Umbilical cord (tissue), 1 donor: ENCODE measurements at regions not wholly inside any gene's neighbourhood (a gene's known extent, or its start where the extent isn't known, plus 50 kb on each side); places are given as distances from the start of the nearest gene placed in this dataset.
A peak's percentile ranks its signal among the peaks of the same experiment; 100 is the strongest.
"Not testable (repeated sequence)": the region's sequence is repeated elsewhere in the genome, so short reads cannot be mapped to it uniquely, and the experiment has no call there.

Experiments
- DNase-seq: peaks from one replicate; pipeline ENCODE4 v3.0.0-alpha.2; 2015; ENCODE audit warnings: low spot score

DNA sequence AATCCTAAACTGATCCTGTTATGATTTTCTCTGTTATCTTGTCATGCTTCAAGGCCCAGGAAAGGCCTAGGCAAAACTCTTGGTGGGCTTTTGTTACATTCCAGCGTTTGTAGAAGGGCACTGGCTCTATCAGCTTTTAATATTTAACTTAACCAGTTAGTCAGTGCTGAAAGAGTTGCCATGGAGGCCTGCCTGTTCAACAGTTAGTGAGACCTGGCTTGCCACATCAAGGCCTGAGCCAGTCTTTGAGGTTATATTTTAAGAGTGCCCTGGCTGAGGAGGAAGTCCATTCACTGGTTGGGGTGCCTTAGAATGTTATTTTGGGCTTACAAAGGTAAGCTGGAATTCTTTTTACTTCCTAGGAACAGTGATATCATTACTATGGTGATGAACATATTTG lies 144.1 kb upstream of the NRG3 start:
- no peak for DNase-seq

DNA sequence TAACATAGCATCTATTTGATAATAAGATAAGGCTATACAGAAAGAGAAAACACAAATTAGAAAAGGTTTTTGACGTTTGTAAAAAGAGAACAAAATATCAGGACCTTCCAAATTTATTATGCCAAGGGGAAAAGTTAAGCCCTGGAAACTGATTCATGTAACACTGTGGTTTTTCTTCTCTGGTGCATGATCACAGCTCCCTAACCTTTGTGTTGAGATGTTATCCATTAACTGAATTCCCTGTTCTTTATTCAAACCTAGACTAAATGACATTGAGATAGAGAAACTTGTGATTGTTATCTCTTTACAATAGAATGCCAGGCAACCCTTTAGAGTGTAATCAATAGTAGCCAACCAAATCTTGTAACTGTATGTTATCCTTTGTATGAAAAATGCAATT lies 141.5 kb upstream of the NRG3 start:
- no peak for DNase-seq

DNA sequence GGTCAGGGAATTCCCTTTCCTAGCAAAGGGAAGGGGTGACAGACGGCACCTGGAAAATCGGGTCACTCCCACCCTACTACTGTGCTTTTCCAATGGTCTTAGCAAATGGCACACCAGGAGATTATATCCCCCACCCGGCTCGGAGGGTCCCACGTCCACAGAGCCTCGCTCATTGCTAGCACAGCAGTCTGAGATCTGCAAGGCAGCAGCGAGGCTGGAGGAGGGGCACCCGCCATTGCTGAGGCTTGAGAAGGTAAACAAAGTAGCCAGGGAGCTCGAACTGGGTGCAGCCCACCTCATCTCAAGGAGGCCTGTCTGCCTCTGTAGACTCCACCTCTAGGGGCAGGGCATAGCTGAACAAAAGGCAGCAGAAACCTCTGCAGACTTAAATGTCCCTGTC lies 139.8 kb upstream of the NRG3 start:
- DNase-seq = not testable (repeated sequence)

DNA sequence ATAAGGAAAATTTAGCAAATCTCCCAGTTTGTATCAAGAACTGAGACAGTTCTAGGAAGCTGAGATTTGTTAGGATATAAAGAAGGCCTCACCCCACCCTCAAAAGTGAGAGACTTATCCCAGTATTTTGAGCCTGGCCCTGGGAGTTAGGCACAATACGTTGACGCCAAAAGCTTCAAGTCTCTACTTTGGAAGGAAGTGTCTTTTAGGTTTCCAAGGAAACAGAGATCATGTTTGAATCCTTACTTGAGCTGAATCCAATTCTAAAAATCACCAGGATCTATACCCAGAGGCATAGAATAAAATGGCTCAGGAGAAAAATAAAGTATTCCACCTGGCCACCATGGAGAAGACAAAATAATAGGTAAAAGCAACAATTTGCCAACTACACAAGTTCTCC lies 115.9 kb upstream of the NRG3 start:
- no peak for DNase-seq

DNA sequence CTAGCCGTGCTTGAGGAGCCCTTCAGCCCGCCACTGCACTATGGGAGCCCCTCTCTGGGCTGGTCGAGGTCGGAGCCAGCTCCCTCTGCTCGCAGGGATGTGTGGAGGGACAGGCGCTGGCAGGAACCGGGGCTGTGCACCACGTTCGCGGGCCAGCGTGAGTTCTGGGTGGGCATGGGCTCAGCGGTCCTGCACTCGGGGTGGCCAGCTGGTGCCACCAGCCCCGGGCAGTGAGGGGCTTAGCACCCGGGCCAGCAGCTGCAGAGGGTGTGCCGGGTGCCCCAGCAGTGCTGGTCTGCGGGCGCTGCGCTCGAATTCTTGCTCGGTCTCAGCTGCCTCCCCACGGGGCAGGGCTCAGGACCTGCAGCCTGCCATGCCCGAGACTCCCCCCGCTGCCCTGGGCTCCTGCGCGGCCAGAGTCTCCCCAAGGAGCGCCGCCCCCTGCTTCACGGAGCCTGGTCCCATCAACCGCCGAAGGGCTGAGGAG lies 90.8 kb upstream of the NRG3 start:
- no peak for DNase-seq

DNA sequence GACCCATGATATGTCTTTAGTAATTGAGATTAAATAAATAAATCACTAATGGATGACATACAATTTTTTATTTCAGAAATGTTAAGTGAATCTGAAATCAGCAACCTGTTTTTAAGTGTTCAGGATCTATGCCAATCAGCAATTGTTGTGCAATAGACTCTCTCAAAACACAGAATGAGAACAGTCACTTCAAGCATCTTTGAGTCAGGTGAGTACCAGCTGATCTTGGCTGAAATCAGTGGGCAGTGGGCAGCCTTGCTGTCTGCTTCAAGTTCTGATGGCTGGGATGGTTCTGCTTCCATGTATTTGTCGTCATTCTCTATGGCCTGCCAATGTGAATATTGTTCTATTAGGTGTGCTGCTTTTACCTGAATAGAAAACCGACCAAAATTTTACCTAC lies 82.3 kb upstream of the NRG3 start:
- no peak for DNase-seq

DNA sequence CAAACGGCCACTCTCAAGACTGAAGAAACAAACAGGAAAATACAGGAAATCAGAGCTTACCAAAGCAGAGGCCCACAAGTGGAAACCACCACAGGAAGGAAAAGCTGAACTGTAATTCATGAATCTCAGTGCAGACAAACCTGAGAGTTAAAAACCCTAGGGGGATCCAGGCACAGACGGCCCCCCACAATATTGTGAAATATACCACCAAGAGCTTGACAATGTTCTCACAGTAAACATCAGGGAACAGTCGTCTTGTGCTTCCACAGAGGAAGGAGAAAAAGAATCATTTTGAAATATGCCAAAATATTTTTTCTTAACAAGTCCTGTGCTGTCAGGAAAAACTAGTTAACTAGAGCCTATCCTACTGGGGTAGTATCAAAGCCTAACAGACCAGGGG lies 68.2 kb upstream of the NRG3 start:
- no peak for DNase-seq

DNA sequence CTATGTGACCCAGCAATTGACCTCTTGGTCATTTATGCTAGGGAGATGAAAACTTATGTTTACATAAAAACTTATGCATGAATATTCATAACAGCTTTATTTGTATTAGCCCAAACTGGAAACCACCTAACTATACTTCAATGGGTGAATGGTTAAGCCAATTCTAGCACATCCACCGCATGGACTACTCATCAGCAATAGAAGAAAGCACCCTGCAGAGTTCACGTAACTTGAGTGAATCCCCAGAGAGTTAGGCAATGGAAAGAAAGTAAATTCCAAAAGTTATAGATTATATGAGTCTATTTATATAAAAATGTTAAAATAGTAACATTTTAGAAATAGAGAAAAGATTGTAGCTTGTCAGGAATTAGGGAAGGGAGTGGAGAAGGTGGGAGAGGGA lies 60.2 kb upstream of the NRG3 start:
- no peak for DNase-seq

DNA sequence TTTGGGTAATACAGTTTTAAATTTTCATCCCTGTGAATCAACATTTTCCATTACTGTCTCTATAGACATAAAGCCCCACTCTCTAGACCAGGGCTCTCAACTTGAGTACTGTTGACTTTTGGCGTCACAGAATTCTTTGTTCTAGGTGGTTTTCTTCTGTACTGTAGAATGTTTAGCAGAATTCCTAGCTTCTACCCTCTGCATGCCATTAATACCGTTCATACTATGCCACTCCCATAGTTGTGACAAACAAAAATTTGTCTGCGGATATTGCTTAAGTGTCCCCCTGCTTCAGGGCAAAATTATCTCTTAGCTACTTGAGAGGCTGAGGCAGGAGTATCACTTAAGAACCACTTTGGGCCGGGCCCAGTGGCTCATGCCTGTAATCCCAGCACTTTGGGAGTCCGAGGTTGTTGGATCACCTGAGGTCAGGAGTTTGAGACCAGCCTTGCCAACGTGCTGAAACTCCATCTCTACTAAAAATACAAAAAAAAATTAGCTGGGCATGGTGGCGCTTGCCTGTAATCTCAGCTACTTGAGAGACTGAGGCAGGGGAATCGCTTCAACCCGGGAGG lies 57.3 kb upstream of the NRG3 start:
- DNase-seq = no peak

DNA sequence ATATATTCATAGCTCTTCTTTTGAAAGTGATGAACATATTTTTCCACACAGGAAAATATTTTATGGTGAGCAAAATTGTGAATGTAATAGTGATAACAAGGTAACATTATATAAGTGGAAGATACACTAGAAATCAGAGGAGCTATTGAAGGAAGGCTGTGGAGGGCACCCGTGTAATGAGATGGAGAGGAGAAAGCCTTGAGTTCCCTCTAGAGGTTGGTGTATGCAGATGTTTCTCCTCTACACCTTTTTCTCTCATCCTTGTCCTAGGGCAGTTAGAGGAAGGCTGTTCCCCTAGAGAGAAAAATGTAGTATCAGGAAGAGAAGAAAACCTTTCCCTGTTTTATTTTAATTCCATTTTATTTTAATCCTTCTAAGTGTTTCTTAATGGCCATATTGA lies 54.6 kb upstream of the NRG3 start:
- peak; percentile 3 for DNase-seq
